H9 (cell line): ENCODE measurements at regions not wholly inside any gene's neighbourhood (a gene's known extent, or its start where the extent isn't known, plus 50 kb on each side); places are given as distances from the start of the nearest gene placed in this dataset.
"Not testable (repeated sequence)": the region's sequence is repeated elsewhere in the genome, so short reads cannot be mapped to it uniquely, and the experiment has no call there.

Experiments used
- DNase-seq: peaks from one replicate; pipeline ENCODE4 v3.0.0-alpha.2; 2017
- H2AFZ ChIP-seq: one replicate; pipeline ENCODE4 v1.6.1; 2013; ENCODE audit warnings: mild to moderate bottlenecking, low read length, control low read depth, moderate library complexity
- H2AK5ac ChIP-seq: 2 replicates; pipeline ENCODE4 v1.6.1; 2013; ENCODE audit warnings: low read length, control low read depth, mixed read lengths; ENCODE audit not compliant: insufficient read length
- H2BK120ac ChIP-seq: one replicate; pipeline ENCODE4 v1.6.1; 2013; ENCODE audit warnings: low read depth, mild to moderate bottlenecking, low read length, control low read depth, inconsistent platforms; ENCODE audit not compliant: poor library complexity, severe bottlenecking
- H2BK12ac ChIP-seq: 2 replicates; pipeline ENCODE4 v1.6.1; 2013; ENCODE audit warnings: low read length, control low read depth, mixed read lengths, low read depth; ENCODE audit not compliant: insufficient read length
- H2BK15ac ChIP-seq: 2 replicates; pipeline ENCODE4 v1.6.1; 2013; ENCODE audit warnings: low read depth, low read length, control low read depth
- H2BK20ac ChIP-seq: one replicate; pipeline ENCODE4 v1.6.1; 2013; ENCODE audit warnings: low read depth, mild to moderate bottlenecking, low read length, control low read depth, inconsistent platforms; ENCODE audit not compliant: poor library complexity, severe bottlenecking
- H2BK5ac ChIP-seq: 2 replicates; pipeline ENCODE4 v1.6.1; 2013; ENCODE audit warnings: low read length, control low read depth, mixed read lengths; ENCODE audit not compliant: insufficient read length
- H3K14ac ChIP-seq: 2 replicates; pipeline ENCODE4 v1.6.1; 2013; ENCODE audit warnings: low read length, control low read depth; ENCODE audit not compliant: insufficient read depth
- H3K18ac ChIP-seq: 2 replicates; pipeline ENCODE4 v1.6.1; 2013; ENCODE audit warnings: low read depth, mild to moderate bottlenecking, mixed read lengths, low read length, control low read depth; ENCODE audit not compliant: insufficient read length
- H3K23ac ChIP-seq: 2 replicates; pipeline ENCODE4 v1.6.1; 2013; ENCODE audit warnings: low read length, control low read depth, mixed read lengths, low read depth; ENCODE audit not compliant: insufficient read length
- H3K23me2 ChIP-seq: 2 replicates; pipeline ENCODE4 v1.6.1; 2013; ENCODE audit warnings: low read depth, mild to moderate bottlenecking, mixed read lengths, low read length, control low read depth; ENCODE audit not compliant: insufficient read length, poor library complexity, severe bottlenecking
- H3K27ac ChIP-seq: 2 replicates; pipeline ENCODE4 v1.5.1; 2013; ENCODE audit warnings: low read length, control low read depth, mixed read lengths, low read depth; ENCODE audit not compliant: insufficient read length
- H3K27me3 ChIP-seq: 2 replicates; pipeline ENCODE4 v1.6.1; 2013; ENCODE audit warnings: low read length, control low read depth, inconsistent platforms; ENCODE audit not compliant: insufficient read depth
- H3K4ac ChIP-seq: 2 replicates; pipeline ENCODE4 v1.6.1; 2013; ENCODE audit warnings: low read depth, mild to moderate bottlenecking, control low read depth, inconsistent platforms, low read length, moderate library complexity
- H3K4me1 ChIP-seq: 2 replicates; pipeline ENCODE4 v1.6.1; 2013; ENCODE audit warnings: low read length, control low read depth, inconsistent platforms; ENCODE audit not compliant: insufficient read depth
- H3K4me2 ChIP-seq: 2 replicates; pipeline ENCODE4 v1.6.1; 2013; ENCODE audit warnings: low read length, control low read depth, mixed read lengths; ENCODE audit not compliant: insufficient read length, insufficient read depth
- H3K56ac ChIP-seq: 2 replicates; pipeline ENCODE4 v1.6.1; 2013; ENCODE audit warnings: low read depth, mild to moderate bottlenecking, mixed read lengths, low read length, control low read depth; ENCODE audit not compliant: insufficient read length
- H3K79me1 ChIP-seq: 2 replicates; pipeline ENCODE4 v1.6.1; 2013; ENCODE audit warnings: low read depth, mild to moderate bottlenecking, moderate library complexity, low read length, control low read depth, inconsistent platforms; ENCODE audit not compliant: insufficient read depth, poor library complexity, severe bottlenecking
- H3K79me2 ChIP-seq: 2 replicates; pipeline ENCODE4 v1.6.1; 2013; ENCODE audit warnings: low read length, control low read depth, inconsistent platforms; ENCODE audit not compliant: insufficient read depth
- H3K9ac ChIP-seq: 2 replicates; pipeline ENCODE4 v1.6.1; 2013; ENCODE audit warnings: low read length, control low read depth, mixed read lengths; ENCODE audit not compliant: insufficient read length; ENCODE audit errors: extremely low read depth
- H3K9me3 ChIP-seq: one replicate; pipeline ENCODE4 v1.6.1; 2013; ENCODE audit warnings: low read depth, low read length, inconsistent platforms; ENCODE audit not compliant: control insufficient read depth
- H3T11ph ChIP-seq: one replicate; pipeline ENCODE4 v1.6.1; 2013; ENCODE audit warnings: mild to moderate bottlenecking, low read length, control low read depth, inconsistent platforms
- H4K20me1 ChIP-seq: one replicate; pipeline ENCODE4 v1.6.1; 2013; ENCODE audit not compliant: control insufficient read depth, insufficient read length, insufficient read depth
- H4K5ac ChIP-seq: 2 replicates; pipeline ENCODE4 v1.6.1; 2013; ENCODE audit warnings: low read depth, mild to moderate bottlenecking, mixed read lengths, low read length, control low read depth; ENCODE audit not compliant: insufficient read length
- H4K8ac ChIP-seq: replicated peaks from 2 replicates; pipeline ENCODE4 v1.6.1; 2013; ENCODE audit warnings: low read length, control low read depth, mixed read lengths, low read depth; ENCODE audit not compliant: insufficient read length
- H4K91ac ChIP-seq: 2 replicates; pipeline ENCODE4 v1.6.1; 2013; ENCODE audit warnings: low read depth, mild to moderate bottlenecking, moderate library complexity, mixed read lengths, low read length, control low read depth; ENCODE audit not compliant: insufficient read length
- H3K27ac Mint-ChIP-seq, 3 experiments: 2 replicates in 2 of 3; 3 replicates in 1 of 3; pipeline ENCODE4 v1.8.0; 2020 to 2021; ENCODE audit warnings: mixed read lengths in 3 of 3, mild to moderate bottlenecking in 1 of 3, moderate library complexity in 1 of 3
- H3K27me3 Mint-ChIP-seq: 2 replicates; pipeline ENCODE4 v1.8.0; 2021; ENCODE audit warnings: low read depth, mild to moderate bottlenecking, moderate library complexity, mixed read lengths
- H3K36me3 Mint-ChIP-seq, 3 experiments: 2 replicates in 2 of 3; 3 replicates in 1 of 3; pipeline ENCODE4 v1.8.0; 2020 to 2021; ENCODE audit warnings: low read depth in 3 of 3, mixed read lengths in 3 of 3; ENCODE audit not compliant: insufficient read depth in 1 of 3
- H3K4me1 Mint-ChIP-seq, 2 experiments: 2 replicates each; pipeline ENCODE4 v1.8.0; 2020; ENCODE audit warnings: mixed read lengths in 2 of 2
- H3K4me3 Mint-ChIP-seq, 2 experiments: 2 replicates in 1 of 2; 3 replicates in 1 of 2; pipeline ENCODE4 v1.8.0; 2020 to 2021; ENCODE audit warnings: mild to moderate bottlenecking in 2 of 2, mixed read lengths in 2 of 2, moderate library complexity in 1 of 2
- H3K9me3 Mint-ChIP-seq, 2 experiments: 2 replicates in 1 of 2; 3 replicates in 1 of 2; pipeline ENCODE4 v1.8.0; 2020; ENCODE audit warnings: mild to moderate bottlenecking in 2 of 2, mixed read lengths in 2 of 2, moderate library complexity in 1 of 2
- WGBS: extraction: QIAGEN DNeasy Blood & Tissue Kit; methylation state at CpG from one replicate; pipeline ENCODE4 v1.1.7; 2013; ENCODE audit warnings: missing lambda C conversion rate, low lambda C conversion rate, mixed read lengths; ENCODE audit not compliant: insufficient read length; ENCODE audit errors: extremely low coverage; 5-methylcytosine and 5-hydroxymethylcytosine counted together
- TF ChIP-seq, protein P1 (sequence below): fragments of 200-600 bp; sonication (generic); conservative IDR thresholded peaks from 3 replicates; pipeline ENCODE4 v1.8.0; 2021; ENCODE audit warnings: antibody characterized with exemption, mild to moderate bottlenecking

DNA sequence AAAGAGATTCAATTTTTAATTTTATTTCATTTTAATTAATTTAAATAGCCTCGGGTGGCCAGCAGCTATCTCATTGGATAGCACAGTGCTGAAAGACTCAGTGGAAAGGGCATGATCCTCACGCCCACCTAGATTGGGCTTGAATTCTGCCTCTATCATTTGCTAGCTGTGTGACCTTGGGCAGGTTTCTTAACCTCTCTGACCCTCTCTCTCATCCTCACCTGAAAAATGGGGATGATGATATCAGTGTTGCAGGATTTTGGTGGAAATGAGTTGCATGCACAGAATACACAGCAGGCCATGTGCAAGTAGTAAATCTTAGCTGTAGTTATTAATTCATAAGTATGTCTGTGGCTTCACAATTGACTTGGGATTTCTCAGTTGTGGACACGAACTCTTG is 272.4 kb upstream of the XYLT1 start:
- Histone ChIP-seq H3K18ac (no peak overlapping the region), H2AK5ac (no peak overlapping the region), H3T11ph (no peak overlapping the region), H2BK120ac (no peak overlapping the region), H4K8ac (no peak overlapping the region), H2AFZ (no peak overlapping the region), H3K4me1 (no peaks in the 10 kb centered on the region; the same call in 1 of the 2 replicates), H2BK5ac (no peak overlapping the region), H2BK15ac (no peak overlapping the region), H3K27ac (no peak overlapping the region), H3K79me1 (no peaks in the 10 kb centered on the region), H2BK12ac (no peak overlapping the region), H3K23me2 (no peaks in the 10 kb centered on the region), H3K27me3 (no peaks in the 10 kb centered on the region), H4K5ac (no peak overlapping the region), H3K23ac (no peak overlapping the region), H4K20me1 (no peaks in the 10 kb centered on the region), H2BK20ac (no peak overlapping the region), H4K91ac (no peak overlapping the region), H3K4me2 (no peak overlapping the region), H3K56ac (no peak overlapping the region), H3K79me2 (no peaks in the 10 kb centered on the region), H3K4ac (no peak overlapping the region), H3K9ac (no peak overlapping the region), H3K9me3 (no peaks in the 10 kb centered on the region), H3K14ac (no peak overlapping the region)
- Mint-ChIP-seq H3K36me3 (no peaks in the 10 kb centered on the region), H3K4me3 (no peak overlapping the region), H3K27ac (no peak overlapping the region), H3K27me3 (peaks cover 5% of the 10 kb centered on the region), H3K4me1 (peaks cover 26 to 40% of the 10 kb centered on the region in 2 experiments), H3K9me3 (no peaks in the 10 kb centered on the region; a peak in 1 of 5 replicates)
- TF ChIP-seq, protein P1, sequence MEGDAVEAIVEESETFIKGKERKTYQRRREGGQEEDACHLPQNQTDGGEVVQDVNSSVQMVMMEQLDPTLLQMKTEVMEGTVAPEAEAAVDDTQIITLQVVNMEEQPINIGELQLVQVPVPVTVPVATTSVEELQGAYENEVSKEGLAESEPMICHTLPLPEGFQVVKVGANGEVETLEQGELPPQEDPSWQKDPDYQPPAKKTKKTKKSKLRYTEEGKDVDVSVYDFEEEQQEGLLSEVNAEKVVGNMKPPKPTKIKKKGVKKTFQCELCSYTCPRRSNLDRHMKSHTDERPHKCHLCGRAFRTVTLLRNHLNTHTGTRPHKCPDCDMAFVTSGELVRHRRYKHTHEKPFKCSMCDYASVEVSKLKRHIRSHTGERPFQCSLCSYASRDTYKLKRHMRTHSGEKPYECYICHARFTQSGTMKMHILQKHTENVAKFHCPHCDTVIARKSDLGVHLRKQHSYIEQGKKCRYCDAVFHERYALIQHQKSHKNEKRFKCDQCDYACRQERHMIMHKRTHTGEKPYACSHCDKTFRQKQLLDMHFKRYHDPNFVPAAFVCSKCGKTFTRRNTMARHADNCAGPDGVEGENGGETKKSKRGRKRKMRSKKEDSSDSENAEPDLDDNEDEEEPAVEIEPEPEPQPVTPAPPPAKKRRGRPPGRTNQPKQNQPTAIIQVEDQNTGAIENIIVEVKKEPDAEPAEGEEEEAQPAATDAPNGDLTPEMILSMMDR, result no peak
- DNase-seq, result no peak
- WGBS, result no CpG with 5 or more reads among the region's 3 CpGs

DNA sequence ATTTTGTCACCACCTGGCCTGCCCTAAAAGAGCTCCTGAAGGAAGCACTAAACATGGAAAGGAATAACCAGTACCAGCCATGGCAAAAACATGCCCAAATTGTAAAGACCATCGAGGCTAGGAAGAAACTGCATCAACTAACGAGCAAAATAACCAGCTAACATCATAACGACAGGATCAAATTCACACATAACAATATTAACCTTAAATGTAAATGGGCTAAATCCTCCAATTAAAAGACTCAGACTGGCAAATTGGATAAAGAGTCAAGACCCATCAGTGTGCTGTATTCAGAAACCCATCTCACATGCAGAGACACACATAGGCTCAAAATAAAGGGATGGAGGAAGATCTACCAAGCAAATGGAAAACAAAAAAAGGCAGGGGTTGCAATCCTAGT is 264.3 kb upstream of the XYLT1 start:
- H3K9ac ChIP-seq, H2AK5ac ChIP-seq, H3K4me2 ChIP-seq, H3K14ac ChIP-seq, H2BK12ac ChIP-seq, H2AFZ ChIP-seq, H2BK20ac ChIP-seq, H2BK15ac ChIP-seq, H3T11ph ChIP-seq, H4K5ac ChIP-seq, H3K56ac ChIP-seq, H4K20me1 ChIP-seq, H4K91ac ChIP-seq, H3K23me2 ChIP-seq, H3K27ac Mint-ChIP-seq, H3K4me1 ChIP-seq, H3K27me3 Mint-ChIP-seq, H3K4me3 Mint-ChIP-seq, H3K23ac ChIP-seq, H3K4me1 Mint-ChIP-seq, H2BK5ac ChIP-seq, H3K79me1 ChIP-seq, H4K8ac ChIP-seq, H3K27ac ChIP-seq, H3K27me3 ChIP-seq, H2BK120ac ChIP-seq, H3K18ac ChIP-seq, DNase-seq, H3K79me2 ChIP-seq, H3K4ac ChIP-seq, H3K9me3 ChIP-seq: not testable (repeated sequence)
- peaks cover 22 to 27% of the 10 kb centered on the region in 2 experiments for H3K9me3 Mint-ChIP-seq
- WGBS, result no CpG with 5 or more reads among the region's 3 CpGs
- peaks cover 7 to 18% (median 12%) of the 10 kb centered on the region in 3 experiments for H3K36me3 Mint-ChIP-seq
